ENCODE measurements at regions not wholly inside any gene's neighbourhood (a gene's known extent, or its start where the extent isn't known, plus 50 kb on each side); places are given as distances from the start of the nearest gene placed in this dataset.

DNA sequence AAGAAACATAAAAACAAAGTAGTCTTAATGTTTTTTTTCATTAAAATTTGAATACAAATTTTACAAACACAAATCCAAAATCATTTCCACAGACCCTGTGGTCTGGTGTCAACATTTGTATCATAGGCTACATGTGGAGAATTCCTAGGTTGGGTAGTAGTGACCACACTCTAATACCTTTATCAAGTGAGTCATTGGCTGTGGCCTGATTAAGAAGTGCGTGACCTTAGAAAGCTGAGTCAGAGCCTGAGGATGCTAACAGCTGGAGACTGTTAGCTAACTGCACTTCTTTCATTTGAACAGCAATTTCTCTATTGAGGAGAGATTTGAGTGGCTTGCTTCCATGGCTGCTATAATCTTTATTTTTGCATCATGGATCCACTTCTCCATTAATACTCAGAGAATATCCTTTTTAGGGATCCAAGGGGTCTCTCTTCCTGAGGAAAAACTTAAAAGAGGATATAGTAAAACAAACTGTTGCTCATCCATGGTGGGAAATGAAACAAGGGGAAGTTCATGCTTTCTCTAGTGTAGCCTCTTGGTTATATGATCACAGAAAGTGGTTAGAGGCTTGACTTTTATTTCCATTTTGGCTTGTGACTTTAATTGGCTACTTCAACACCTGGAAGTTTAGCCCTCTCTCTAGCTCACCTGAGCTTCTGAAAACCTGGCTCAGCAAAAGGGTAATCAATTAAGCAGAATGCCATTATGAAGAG is 335.8 kb downstream of the PABPC4L start (continued):
- no peak for TF ChIP-seq ELF1 (IDR thresholded peaks at IDR 0.05)

DNA sequence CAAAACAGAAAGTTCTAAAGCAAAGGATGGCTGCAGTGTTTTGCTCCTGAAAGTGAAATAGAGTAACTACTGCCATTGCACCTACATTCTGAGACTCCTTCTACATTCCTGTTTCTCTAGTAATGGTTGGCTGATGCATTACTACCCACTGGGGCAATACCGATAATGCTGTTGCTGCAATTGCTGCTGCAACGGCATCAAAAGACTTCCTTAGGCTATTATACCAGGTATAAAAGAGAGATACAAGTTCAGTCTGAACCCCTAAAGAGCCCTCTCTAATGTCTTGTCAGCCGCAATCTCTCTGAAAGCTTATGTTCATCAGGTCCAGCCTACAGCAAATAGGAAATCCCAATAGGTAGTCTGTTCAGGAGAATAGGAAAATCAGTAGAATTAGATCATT is 338.4 kb downstream of the PABPC4L start:
- Histone ChIP-seq H2AFZ (ENCODE audit: low read depth) (no peak overlapping the region), H3K79me2 (ENCODE audit: insufficient read depth) (no peaks in the 10 kb centered on the region), H3K9me2 (no peaks in the 10 kb centered on the region), H3K9ac (no peak overlapping the region), H3K4me2 (no peak overlapping the region), H3K27me3 (ENCODE audit: insufficient read depth) (no peaks in the 10 kb centered on the region), H4K20me1 (ENCODE audit: insufficient read depth) (no peaks in the 10 kb centered on the region), H3K27ac (ENCODE audit: low read depth in 2 of 2, low read length in 1 of 2) (no peak overlapping the region), H3F3A (replicated peaks; ENCODE audit: insufficient read depth) (no peaks in the 10 kb centered on the region), H3K9me3 (no peaks in the 10 kb centered on the region), H3K4me3 (ENCODE audit: low read depth in 2 of 2, low read length in 1 of 2) (no peak overlapping the region), H3K36me3 (replicated peaks in 1 of 2; ENCODE audit: control insufficient read depth in 1 of 2, insufficient read depth in 2 of 2, low read length in 1 of 2) (no peaks in the 10 kb centered on the region), H3K4me1 (ENCODE audit: control insufficient read depth in 1 of 2, insufficient read depth in 2 of 2, low read depth in 1 of 2, low read length in 1 of 2) (no peaks in the 10 kb centered on the region)
- ChIA-PET CTCF (no interaction called here), POLR2A (no interaction called here)
- 30% methylated on average over 3 of the region's 3 CpGs for WGBS (ENCODE audit: low lambda C conversion rate)
- no peak for TF ChIP-seq SMC3 (IDR thresholded peaks at IDR 0.05; ENCODE audit: low read depth, low read length)
- TF ChIP-seq TAF1 (IDR thresholded peaks at IDR 0.05; ENCODE audit: borderline replicate concordance, low read depth, low read length): no peak
- no peak for TF ChIP-seq MEF2A (IDR thresholded peaks at IDR 0.05; ENCODE audit: borderline replicate concordance, low read depth)
- TF ChIP-seq RAD21 (IDR thresholded peaks at IDR 0.05; ENCODE audit: low read length): no peak
- TF ChIP-seq TEAD4 (IDR thresholded peaks at IDR 0.05; ENCODE audit: borderline replicate concordance, insufficient read depth): no peak
- no peak for TF ChIP-seq RXRA (IDR thresholded peaks at IDR 0.05; ENCODE audit: borderline replicate concordance, low read depth)
- TF ChIP-seq GABPA (IDR thresholded peaks at IDR 0.05; ENCODE audit: low read depth): no peak
- no peak for TF ChIP-seq SIN3A (IDR thresholded peaks at IDR 0.05; ENCODE audit: borderline replicate concordance, low read depth, low read length)
- TF ChIP-seq FOSL2 (IDR thresholded peaks at IDR 0.05; ENCODE audit: borderline replicate concordance, low read depth): no peak
- no peak for TF ChIP-seq CHD2 (IDR thresholded peaks at IDR 0.05; ENCODE audit: low read length, partially characterized antibody)
- TF ChIP-seq, protein P1, sequence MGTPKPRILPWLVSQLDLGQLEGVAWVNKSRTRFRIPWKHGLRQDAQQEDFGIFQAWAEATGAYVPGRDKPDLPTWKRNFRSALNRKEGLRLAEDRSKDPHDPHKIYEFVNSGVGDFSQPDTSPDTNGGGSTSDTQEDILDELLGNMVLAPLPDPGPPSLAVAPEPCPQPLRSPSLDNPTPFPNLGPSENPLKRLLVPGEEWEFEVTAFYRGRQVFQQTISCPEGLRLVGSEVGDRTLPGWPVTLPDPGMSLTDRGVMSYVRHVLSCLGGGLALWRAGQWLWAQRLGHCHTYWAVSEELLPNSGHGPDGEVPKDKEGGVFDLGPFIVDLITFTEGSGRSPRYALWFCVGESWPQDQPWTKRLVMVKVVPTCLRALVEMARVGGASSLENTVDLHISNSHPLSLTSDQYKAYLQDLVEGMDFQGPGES (IDR thresholded peaks at IDR 0.05; ENCODE audit: low read depth, low read length): no peak
- no peak for TF ChIP-seq EZH2phosphoT487 (IDR thresholded peaks at IDR 0.05; ENCODE audit: borderline replicate concordance, low read depth)
- TF ChIP-seq, protein P2, sequence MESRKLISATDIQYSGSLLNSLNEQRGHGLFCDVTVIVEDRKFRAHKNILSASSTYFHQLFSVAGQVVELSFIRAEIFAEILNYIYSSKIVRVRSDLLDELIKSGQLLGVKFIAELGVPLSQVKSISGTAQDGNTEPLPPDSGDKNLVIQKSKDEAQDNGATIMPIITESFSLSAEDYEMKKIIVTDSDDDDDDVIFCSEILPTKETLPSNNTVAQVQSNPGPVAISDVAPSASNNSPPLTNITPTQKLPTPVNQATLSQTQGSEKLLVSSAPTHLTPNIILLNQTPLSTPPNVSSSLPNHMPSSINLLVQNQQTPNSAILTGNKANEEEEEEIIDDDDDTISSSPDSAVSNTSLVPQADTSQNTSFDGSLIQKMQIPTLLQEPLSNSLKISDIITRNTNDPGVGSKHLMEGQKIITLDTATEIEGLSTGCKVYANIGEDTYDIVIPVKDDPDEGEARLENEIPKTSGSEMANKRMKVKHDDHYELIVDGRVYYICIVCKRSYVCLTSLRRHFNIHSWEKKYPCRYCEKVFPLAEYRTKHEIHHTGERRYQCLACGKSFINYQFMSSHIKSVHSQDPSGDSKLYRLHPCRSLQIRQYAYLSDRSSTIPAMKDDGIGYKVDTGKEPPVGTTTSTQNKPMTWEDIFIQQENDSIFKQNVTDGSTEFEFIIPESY (IDR thresholded peaks at IDR 0.05; ENCODE audit: borderline replicate concordance, low read depth): no peak
- no peak for TF ChIP-seq EP300 (IDR thresholded peaks at IDR 0.05; ENCODE audit: borderline replicate concordance in 1 of 2, low read depth in 1 of 2, low read length in 1 of 2)
- no peak for TF ChIP-seq TCF12 (IDR thresholded peaks at IDR 0.05)
- TF ChIP-seq YY1 (IDR thresholded peaks at IDR 0.05; ENCODE audit: low read depth): no peak
- TF ChIP-seq NFIC (IDR thresholded peaks at IDR 0.05; ENCODE audit: borderline replicate concordance): no peak
- no peak for TF ChIP-seq ELF1 (IDR thresholded peaks at IDR 0.05)
- no peak for TF ChIP-seq NRF1 (IDR thresholded peaks at IDR 0.05; ENCODE audit: low read depth, low read length)
- no peak for DNase-seq
